GM13977 (cell line): ENCODE measurements at regions not wholly inside any gene's neighbourhood (a gene's known extent, or its start where the extent isn't known, plus 50 kb on each side); places are given as distances from the start of the nearest gene placed in this dataset.

Source experiments
- DNase-seq: peaks from one replicate; pipeline ENCODE4 v3.0.0; 2012; ENCODE audit warnings: low spot score
- in situ Hi-C: fragments of 300-500 bp; cut with MboI; formaldehyde crosslinking; loops from one replicate; pipeline ENCODE4 v1.12.0; 2022; ENCODE audit warnings: low sequenced_read_pairs, low pct_unique_long_range_greater_than_20kb, mixed read lengths, inconsistent platforms; ENCODE audit not compliant: unreplicated experiment
- TF ChIP-seq, protein P1 (sequence below): IDR thresholded peaks from 2 replicates; pipeline ENCODE4 v1.5.1; 2012; ENCODE audit warnings: mild to moderate bottlenecking, control low read depth; ENCODE audit not compliant: insufficient read depth; ENCODE audit errors: extremely low read depth, missing control alignments

DNA sequence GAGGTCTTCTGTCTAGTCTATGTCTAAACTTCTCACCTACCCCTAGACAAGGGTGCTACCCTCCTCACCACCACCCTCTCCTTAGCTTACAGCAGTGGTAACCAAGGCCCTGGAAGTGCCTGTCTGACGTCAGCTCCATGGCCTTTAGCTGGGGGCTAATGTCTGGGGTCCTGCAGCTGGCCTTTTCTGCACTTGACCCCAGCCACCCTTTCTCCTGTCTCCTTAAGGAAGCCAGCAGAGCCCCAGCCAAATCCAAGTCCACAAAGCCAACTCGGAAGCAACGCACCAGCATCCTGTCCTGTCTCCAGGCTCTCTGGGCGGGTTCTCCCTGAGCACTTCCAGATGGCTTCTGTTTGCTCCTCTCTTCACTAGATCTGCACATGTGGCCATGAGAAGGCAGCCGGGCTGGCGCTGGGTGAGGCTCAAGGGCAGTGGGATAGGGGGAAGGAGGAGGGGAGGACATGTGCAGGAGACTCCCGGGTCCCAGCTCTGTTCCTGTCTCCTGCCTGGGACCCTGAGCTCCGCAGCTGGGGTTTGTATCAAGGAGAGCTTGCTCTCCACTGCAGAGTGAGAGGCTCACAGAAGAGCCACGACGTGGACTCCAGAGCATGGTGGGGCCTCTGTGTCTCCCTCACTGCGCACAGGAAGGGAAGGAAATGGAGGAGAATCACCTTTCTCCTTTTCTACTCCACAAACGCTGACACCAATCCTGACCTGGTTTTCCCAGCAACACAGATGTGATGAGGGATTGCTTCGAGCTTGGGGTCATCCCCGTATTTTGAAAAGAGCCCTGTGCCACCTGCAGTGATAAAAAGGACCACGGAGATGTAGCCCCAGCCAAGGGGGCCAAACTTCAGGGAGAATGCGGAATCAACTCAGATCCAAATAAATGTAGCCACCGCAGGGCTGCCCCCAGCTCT, 204.2 kb downstream of the USP12 start:
- no peak for DNase-seq
- TF ChIP-seq, protein P1, sequence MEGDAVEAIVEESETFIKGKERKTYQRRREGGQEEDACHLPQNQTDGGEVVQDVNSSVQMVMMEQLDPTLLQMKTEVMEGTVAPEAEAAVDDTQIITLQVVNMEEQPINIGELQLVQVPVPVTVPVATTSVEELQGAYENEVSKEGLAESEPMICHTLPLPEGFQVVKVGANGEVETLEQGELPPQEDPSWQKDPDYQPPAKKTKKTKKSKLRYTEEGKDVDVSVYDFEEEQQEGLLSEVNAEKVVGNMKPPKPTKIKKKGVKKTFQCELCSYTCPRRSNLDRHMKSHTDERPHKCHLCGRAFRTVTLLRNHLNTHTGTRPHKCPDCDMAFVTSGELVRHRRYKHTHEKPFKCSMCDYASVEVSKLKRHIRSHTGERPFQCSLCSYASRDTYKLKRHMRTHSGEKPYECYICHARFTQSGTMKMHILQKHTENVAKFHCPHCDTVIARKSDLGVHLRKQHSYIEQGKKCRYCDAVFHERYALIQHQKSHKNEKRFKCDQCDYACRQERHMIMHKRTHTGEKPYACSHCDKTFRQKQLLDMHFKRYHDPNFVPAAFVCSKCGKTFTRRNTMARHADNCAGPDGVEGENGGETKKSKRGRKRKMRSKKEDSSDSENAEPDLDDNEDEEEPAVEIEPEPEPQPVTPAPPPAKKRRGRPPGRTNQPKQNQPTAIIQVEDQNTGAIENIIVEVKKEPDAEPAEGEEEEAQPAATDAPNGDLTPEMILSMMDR: no peak
- in situ Hi-C loops: no loop called here

DNA sequence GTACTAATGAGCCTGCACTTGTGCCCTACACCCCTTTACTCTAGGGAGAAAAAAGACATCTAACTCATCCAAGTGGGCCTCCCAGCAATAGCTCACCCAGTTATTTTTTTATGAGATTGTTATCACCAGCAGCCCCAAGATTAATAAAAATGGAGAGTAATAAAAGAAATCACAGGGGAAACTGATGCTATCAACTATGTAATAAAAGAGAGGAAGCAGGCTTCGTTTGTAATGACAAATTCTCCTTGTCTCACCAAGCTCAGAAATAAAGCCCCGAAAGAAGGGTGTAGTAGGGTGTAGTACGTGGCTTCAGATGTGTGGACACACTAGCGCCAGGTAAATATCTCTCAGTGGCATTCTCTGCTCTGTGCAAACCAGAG, 204.9 kb downstream of the USP12 start:
- in situ Hi-C loops: no loop called here
- DNase-seq: no peak
- TF ChIP-seq, protein P1: no peak

DNA sequence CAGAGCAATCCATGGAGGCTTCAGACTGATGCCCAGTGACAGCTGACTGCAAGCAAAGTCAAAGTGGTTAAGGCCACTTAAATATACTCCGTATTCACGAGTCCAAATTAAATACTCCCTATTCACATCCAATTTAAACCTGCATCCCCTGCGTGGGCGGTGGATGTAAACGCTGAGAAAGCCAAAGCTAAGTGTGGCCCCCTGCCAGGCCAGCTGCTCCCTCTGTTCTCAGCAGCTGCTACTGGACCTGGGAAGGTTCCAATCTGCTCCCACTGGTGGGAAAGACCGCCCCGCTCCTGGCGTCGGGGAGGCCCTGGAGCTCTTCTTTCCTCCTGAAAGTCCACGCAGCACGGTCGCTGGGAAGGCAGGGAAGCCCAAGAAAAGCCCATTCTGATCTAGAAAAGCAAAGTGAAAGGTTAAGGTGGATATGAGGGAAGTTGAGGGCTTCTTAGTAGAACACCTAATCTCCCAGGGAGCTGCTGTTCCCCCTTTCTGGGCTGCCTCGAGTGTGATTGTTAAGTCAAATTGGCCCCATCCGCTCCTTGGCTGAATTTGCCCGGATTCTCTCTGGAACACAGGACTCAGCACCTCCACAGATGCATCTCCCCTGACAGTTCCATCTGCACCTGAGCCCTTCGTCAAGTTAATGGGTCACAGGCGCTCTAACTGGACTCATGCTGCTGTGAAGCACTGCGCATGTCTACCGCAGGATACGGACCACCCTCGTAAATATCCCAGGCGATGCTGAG, 205.5 kb downstream of the USP12 start:
- in situ Hi-C loops: no loop called here
- TF ChIP-seq, protein P1: no peak
- DNase-seq: no peak

DNA sequence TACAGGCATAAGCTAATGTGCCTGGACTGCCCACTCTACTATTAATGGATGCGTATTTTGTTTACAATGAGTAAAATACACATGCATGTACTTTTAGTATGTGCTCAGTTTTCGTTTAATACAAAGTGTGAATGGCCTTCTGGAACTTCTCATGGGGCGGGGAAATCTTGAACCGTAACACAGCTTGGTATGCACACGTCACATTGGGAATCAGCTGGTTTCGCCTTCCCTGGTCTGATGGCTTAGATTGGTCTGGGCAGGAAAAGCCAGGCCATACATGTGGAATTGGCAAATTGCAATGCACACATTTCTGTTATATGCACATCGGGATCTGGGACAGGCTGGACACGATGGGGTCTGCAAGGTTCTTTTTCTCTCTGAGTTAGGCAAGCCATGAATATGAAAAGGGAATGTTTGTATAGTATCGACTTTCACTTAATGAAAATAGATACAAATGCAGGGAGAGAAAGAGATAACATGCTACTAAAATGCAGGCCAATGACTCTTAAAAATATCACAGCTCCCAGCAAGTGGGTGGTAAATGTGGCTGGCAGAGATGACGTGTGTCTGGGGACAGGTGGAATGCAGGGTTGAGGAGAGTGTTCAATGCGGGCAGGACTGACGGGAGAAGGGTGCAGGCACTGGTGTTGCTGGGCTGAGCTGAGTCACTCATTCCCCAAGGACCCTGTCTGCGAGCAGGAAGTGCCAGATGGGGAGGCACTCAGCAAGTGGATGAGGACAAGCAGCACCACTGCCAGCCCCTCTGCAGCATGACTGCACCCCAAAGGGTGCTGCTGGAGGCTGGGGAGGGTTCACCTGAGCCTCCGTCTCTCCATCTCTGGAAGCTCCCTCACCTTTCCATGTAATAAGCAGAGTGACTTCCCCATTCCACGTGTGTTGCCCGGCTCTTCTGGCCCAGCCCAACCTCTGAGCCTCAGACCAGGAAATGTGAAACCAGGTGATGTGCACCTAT, 204.0 kb upstream of the GPR12 start:
- in situ Hi-C loops: no loop called here
- DNase-seq: no peak
- TF ChIP-seq, protein P1: no peak

DNA sequence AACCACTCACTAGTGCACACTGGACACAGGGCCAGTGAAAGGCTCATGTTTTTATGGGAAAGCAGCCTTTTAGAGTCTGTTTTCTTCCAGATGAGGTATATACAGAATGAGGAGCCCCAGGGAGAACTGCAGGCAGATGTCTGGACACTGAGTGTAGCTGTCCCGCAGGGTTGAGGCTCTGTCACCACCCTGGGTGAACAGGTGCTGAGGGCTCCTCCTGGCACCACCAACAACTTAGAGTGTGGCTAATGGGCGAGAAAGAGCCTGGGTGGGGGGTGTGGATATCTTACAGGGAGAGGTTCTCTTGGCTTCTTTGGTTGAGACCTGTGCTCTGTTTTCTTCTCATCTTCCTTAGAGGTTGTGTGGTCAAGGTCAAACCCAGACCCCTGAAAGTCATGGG, 202.1 kb upstream of the GPR12 start:
- in situ Hi-C loops: no loop called here
- DNase-seq: no peak

More for the DNA sequence above, 202.1 kb upstream of the GPR12 start:
- TF ChIP-seq, protein P1: no peak
